ENCODE measurements at regions not wholly inside any gene's neighbourhood (a gene's known extent, or its start where the extent isn't known, plus 50 kb on each side); places are given as distances from the start of the nearest gene placed in this dataset.

DNA sequence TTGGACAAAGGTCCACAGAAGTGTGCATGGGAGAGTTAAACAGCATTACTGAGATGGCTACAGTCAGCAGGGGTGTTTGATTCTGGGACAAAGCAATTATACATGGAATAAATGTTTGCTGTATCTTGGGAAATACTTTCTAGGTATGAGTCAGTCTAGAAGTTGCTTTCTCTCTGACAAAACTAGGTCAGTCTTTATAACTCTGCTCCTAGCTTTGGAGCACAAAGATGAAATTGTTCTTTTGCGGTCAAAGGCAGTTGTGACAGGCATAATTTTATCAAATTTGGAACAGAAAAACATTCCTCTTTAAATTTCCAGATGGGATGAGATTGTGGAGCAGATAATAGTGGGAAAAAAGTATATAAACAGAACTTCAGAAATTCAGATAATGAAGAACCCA, 1045.4 kb upstream of the MIR17HG start:
- no peak for TF ChIP-seq POLR2A (IDR thresholded peaks at IDR 0.05)
- TF ChIP-seq, protein P1, sequence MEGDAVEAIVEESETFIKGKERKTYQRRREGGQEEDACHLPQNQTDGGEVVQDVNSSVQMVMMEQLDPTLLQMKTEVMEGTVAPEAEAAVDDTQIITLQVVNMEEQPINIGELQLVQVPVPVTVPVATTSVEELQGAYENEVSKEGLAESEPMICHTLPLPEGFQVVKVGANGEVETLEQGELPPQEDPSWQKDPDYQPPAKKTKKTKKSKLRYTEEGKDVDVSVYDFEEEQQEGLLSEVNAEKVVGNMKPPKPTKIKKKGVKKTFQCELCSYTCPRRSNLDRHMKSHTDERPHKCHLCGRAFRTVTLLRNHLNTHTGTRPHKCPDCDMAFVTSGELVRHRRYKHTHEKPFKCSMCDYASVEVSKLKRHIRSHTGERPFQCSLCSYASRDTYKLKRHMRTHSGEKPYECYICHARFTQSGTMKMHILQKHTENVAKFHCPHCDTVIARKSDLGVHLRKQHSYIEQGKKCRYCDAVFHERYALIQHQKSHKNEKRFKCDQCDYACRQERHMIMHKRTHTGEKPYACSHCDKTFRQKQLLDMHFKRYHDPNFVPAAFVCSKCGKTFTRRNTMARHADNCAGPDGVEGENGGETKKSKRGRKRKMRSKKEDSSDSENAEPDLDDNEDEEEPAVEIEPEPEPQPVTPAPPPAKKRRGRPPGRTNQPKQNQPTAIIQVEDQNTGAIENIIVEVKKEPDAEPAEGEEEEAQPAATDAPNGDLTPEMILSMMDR (IDR thresholded peaks at IDR 0.05), result no peak

Measured in thyroid gland (tissue), 4 donors.